MM.1S (cell line): ENCODE measurements at regions not wholly inside any gene's neighbourhood (a gene's known extent, or its start where the extent isn't known, plus 50 kb on each side); places are given as distances from the start of the nearest gene placed in this dataset.
"Not testable (repeated sequence)": the region's sequence is repeated elsewhere in the genome, so short reads cannot be mapped to it uniquely, and the experiment has no call there.

Experiments
- DNase-seq: peaks from one replicate; pipeline ENCODE4 v3.0.0-alpha.2; 2015
- H2AFZ ChIP-seq: fragments of 300-600 bp; sonication (generic); 2 replicates; pipeline ENCODE4 v1.6.0; 2016; ENCODE audit warnings: antibody characterized with exemption, low read length
- H3F3A ChIP-seq: fragments of 300-600 bp; sonication (generic); 2 replicates; pipeline ENCODE4 v1.6.1; 2016; ENCODE audit warnings: mild to moderate bottlenecking, antibody characterized with exemption, low read length, moderate library complexity, mixed read lengths; ENCODE audit not compliant: insufficient read depth
- H3K27ac ChIP-seq: fragments of 300-600 bp; sonication (generic); 2 replicates; pipeline ENCODE4 v1.5.1; 2016; ENCODE audit warnings: mild to moderate bottlenecking, low read length
- H3K27me3 ChIP-seq: fragments of 300-600 bp; sonication (generic); replicated peaks from 2 replicates; pipeline ENCODE4 v1.6.0; 2016; ENCODE audit warnings: low read length; ENCODE audit not compliant: insufficient read depth
- H3K36me3 ChIP-seq: fragments of 300-600 bp; sonication (generic); replicated peaks from 2 replicates; pipeline ENCODE4 v1.6.1; 2016; ENCODE audit warnings: mild to moderate bottlenecking, low read length, mixed read lengths; ENCODE audit not compliant: insufficient read depth
- H3K4me1 ChIP-seq: fragments of 300-600 bp; sonication (generic); 2 replicates; pipeline ENCODE4 v1.6.1; 2016; ENCODE audit warnings: low read length, mixed read lengths
- H3K4me2 ChIP-seq: fragments of 300-600 bp; sonication (generic); 2 replicates; pipeline ENCODE4 v1.6.0; 2016; ENCODE audit warnings: low read depth, low read length
- H3K4me3 ChIP-seq: fragments of 300-600 bp; sonication (generic); 2 replicates; pipeline ENCODE4 v1.5.1; 2016; ENCODE audit warnings: low read length, mixed read lengths
- H3K79me2 ChIP-seq: fragments of 300-600 bp; sonication (generic); 2 replicates; pipeline ENCODE4 v1.6.1; 2016; ENCODE audit warnings: mixed run types, low read length, mixed read lengths
- H3K9ac ChIP-seq: fragments of 300-600 bp; sonication (generic); 2 replicates; pipeline ENCODE4 v1.6.1; 2016; ENCODE audit warnings: low read length, mixed read lengths
- H3K9me2 ChIP-seq: fragments of 300-600 bp; sonication (generic); replicated peaks from 2 replicates; pipeline ENCODE4 v1.6.1; 2016; ENCODE audit warnings: mild to moderate bottlenecking, low read length, mixed read lengths; ENCODE audit not compliant: insufficient read depth
- H3K9me3 ChIP-seq: fragments of 300-600 bp; sonication (generic); replicated peaks from 2 replicates; pipeline ENCODE4 v1.6.1; 2016; ENCODE audit warnings: mild to moderate bottlenecking, low read length, mixed read lengths; ENCODE audit not compliant: insufficient read depth
- H4K20me1 ChIP-seq: fragments of 300-600 bp; sonication (generic); 2 replicates; pipeline ENCODE4 v1.6.1; 2016; ENCODE audit warnings: mild to moderate bottlenecking, low read length, moderate library complexity, mixed read lengths; ENCODE audit not compliant: insufficient read depth
- CTCF ChIP-seq: fragments of 300-600 bp; sonication (generic); IDR thresholded peaks from 2 replicates; pipeline ENCODE4 v1.5.1; 2016; ENCODE audit warnings: antibody characterized with exemption, low read length, mixed read lengths
- EZH2 ChIP-seq: fragments of 300-600 bp; sonication (generic); optimal IDR thresholded peaks from 2 replicates; pipeline ENCODE3; 2017; ENCODE audit warnings: low read depth, mild to moderate bottlenecking, antibody characterized with exemption, low read length, mixed read lengths
- EZH2phosphoT487 ChIP-seq: fragments of 300-600 bp; sonication (generic); IDR thresholded peaks from 2 replicates; pipeline ENCODE4 v1.6.1; 2018; ENCODE audit warnings: antibody characterized with exemption, low read length

- not testable (repeated sequence) for H3K4me3 ChIP-seq, H3K4me1 ChIP-seq, H3K27me3 ChIP-seq, H3K9me3 ChIP-seq, H3F3A ChIP-seq, H3K79me2 ChIP-seq, H3K4me2 ChIP-seq, H3K9me2 ChIP-seq, H4K20me1 ChIP-seq, H3K36me3 ChIP-seq, DNase-seq, H3K9ac ChIP-seq, H3K27ac ChIP-seq
- 0 out of 2 replicates have a peak overlapping the region, but pooled peaks have one; percentile 23 for H2AFZ ChIP-seq
Measured at GRCh38 chrX:90575155-90575554, 653.4 kb downstream of the TGIF2LX start.

GRCh38 chrX:90601921-90602320 is 680.2 kb downstream of the TGIF2LX start:
- not testable (repeated sequence) for H3K36me3 ChIP-seq, H3K27ac ChIP-seq, H3K9me3 ChIP-seq, H4K20me1 ChIP-seq, H3K27me3 ChIP-seq, H3K9me2 ChIP-seq, H3K79me2 ChIP-seq, H3K4me3 ChIP-seq, H2AFZ ChIP-seq, DNase-seq, H3K4me2 ChIP-seq, H3K4me1 ChIP-seq, H3K9ac ChIP-seq, H3F3A ChIP-seq

- not testable (repeated sequence) for H2AFZ ChIP-seq, H3K27me3 ChIP-seq, H3K4me2 ChIP-seq, H3K4me3 ChIP-seq, H3K9me3 ChIP-seq, H3K4me1 ChIP-seq, DNase-seq, H3F3A ChIP-seq, H3K9me2 ChIP-seq, H4K20me1 ChIP-seq, H3K9ac ChIP-seq, H3K79me2 ChIP-seq, H3K36me3 ChIP-seq, H3K27ac ChIP-seq
Measured at GRCh38 chrX:90605736-90606135, 684.0 kb downstream of the TGIF2LX start.

- Histone ChIP-seq H3K27me3 (no peaks in the 10 kb centered on the region), H3K9ac (no peak overlapping the region), H3K79me2 (no peaks in the 10 kb centered on the region), H3K4me2 (no peak overlapping the region), H3K4me1 (no peaks in the 10 kb centered on the region), H4K20me1 (no peaks in the 10 kb centered on the region), H3K27ac (no peak overlapping the region), H3K9me3 (no peaks in the 10 kb centered on the region), H3K36me3 (no peaks in the 10 kb centered on the region), H3K9me2 (no peaks in the 10 kb centered on the region), H2AFZ (no peak overlapping the region), H3K4me3 (no peak overlapping the region), H3F3A (no peaks in the 10 kb centered on the region)
- TF ChIP-seq EZH2phosphoT487 (no peak), CTCF (no peak), EZH2 (no peak)
- no peak for DNase-seq
Measured at GRCh38 chrX:90617710-90618325, 696.1 kb downstream of the TGIF2LX start.

GRCh38 chrX:90665161-90665560 is 743.5 kb downstream of the TGIF2LX start:
- not testable (repeated sequence) for H3K9me2 ChIP-seq, H3K9ac ChIP-seq, H3K4me3 ChIP-seq, H3K27me3 ChIP-seq, H3K36me3 ChIP-seq, H3K4me2 ChIP-seq, H3K27ac ChIP-seq, H3F3A ChIP-seq, H3K79me2 ChIP-seq, H4K20me1 ChIP-seq, H3K9me3 ChIP-seq, H3K4me1 ChIP-seq, DNase-seq, H2AFZ ChIP-seq

- not testable (repeated sequence) for H4K20me1 ChIP-seq, H3K36me3 ChIP-seq, H3K79me2 ChIP-seq, H3K9me2 ChIP-seq, H2AFZ ChIP-seq, H3F3A ChIP-seq, H3K4me1 ChIP-seq, H3K27me3 ChIP-seq, H3K27ac ChIP-seq, H3K9ac ChIP-seq, H3K9me3 ChIP-seq, H3K4me3 ChIP-seq, H3K4me2 ChIP-seq, DNase-seq
Measured at GRCh38 chrX:90713552-90713951, 721.1 kb upstream of the PABPC5 start.

- not testable (repeated sequence) for H3K27ac ChIP-seq, H3K27me3 ChIP-seq, DNase-seq, H3K36me3 ChIP-seq, H3F3A ChIP-seq, H3K9me3 ChIP-seq, H3K79me2 ChIP-seq, H4K20me1 ChIP-seq, H3K4me3 ChIP-seq, H3K4me2 ChIP-seq, H3K9me2 ChIP-seq, H2AFZ ChIP-seq, H3K4me1 ChIP-seq, H3K9ac ChIP-seq
Measured at GRCh38 chrX:90737555-90737954, 697.1 kb upstream of the PABPC5 start.
